HepG2 (cell line): ENCODE measurements at regions not wholly inside any gene's neighbourhood (a gene's known extent, or its start where the extent isn't known, plus 50 kb on each side); places are given as distances from the start of the nearest gene placed in this dataset.

Source experiments
- ATAC-seq: fragments of 200-7000 bp; cut with Tn5 transposase; 3 replicates; pipeline ENCODE4 v1.9.1; 2020; ENCODE audit warnings: mild to moderate bottlenecking, moderate library complexity
- BruUV-seq: library from RNA; stranded (reverse); fragments of 400-500 nt; replicated peaks from 2 replicates; lab custom pipeline; 2021; lab: Mats Ljungman, UMichigan
- CTCF ChIA-PET: fragments of 300-600 bp; formaldehyde crosslinking; extraction: SDS; loops from one replicate; lab custom pipeline; 2021; ENCODE audit warnings: low total read pairs, inconsistent platforms, low intra/inter-chr PET ratio; lab: Yijun Ruan, JAX
- POLR2A ChIA-PET: fragments of 350-600 bp; sonication (Branson Sonifier 250); formaldehyde crosslinking; loops from one replicate; lab custom pipeline; 2020; ENCODE audit warnings: antibody characterized with exemption, inconsistent platforms; lab: Yijun Ruan, JAX
- DNase-seq: peaks from one replicate; pipeline ENCODE4 v3.0.0-alpha.2; 2015; ENCODE audit warnings: low spot score
- FAIRE-seq: peaks from 3 replicates; lab custom pipeline; 2011; peaks lifted over from hg19 to GRCh38; lab: Jason Lieb, UNC
- H2AFZ ChIP-seq: one replicate; pipeline ENCODE4 v1.6.1; 2011; ENCODE audit warnings: low read length, inconsistent platforms
- H3K27ac ChIP-seq: fragments of 300-600 bp; 3 replicates; pipeline ENCODE4 v1.8.0; 2011; ENCODE audit warnings: mixed run types, mild to moderate bottlenecking, mixed read lengths, low read length, inconsistent platforms; ENCODE audit not compliant: insufficient read depth; ENCODE audit errors: extremely low read length
- H3K27me3 ChIP-seq, 2 experiments: fragments of 200-600 bp in 1 of 2; 2 replicates in 1 of 2; 3 replicates in 1 of 2; pipeline versions ENCODE4 v1.6.0 to v1.8.0; 2011; ENCODE audit warnings: low read length in 2 of 2, mild to moderate bottlenecking in 2 of 2, moderate library complexity in 2 of 2, inconsistent platforms in 1 of 2; ENCODE audit not compliant: insufficient read depth in 2 of 2, control insufficient read depth in 1 of 2
- H3K36me3 ChIP-seq, 2 experiments: fragments of 200-600 bp in 1 of 2; replicated peaks in 1 of 2; 2 replicates in 1 of 2; 3 replicates in 1 of 2; pipeline versions ENCODE4 v1.5.1 to v1.8.0; 2011; ENCODE audit warnings: low read length in 2 of 2, inconsistent platforms in 1 of 2; ENCODE audit not compliant: insufficient read depth in 2 of 2, control insufficient read depth in 1 of 2
- H3K4me1 ChIP-seq: 2 replicates; pipeline ENCODE4 v1.5.1; 2012; ENCODE audit warnings: low read length, inconsistent platforms; ENCODE audit not compliant: insufficient read depth
- H3K4me2 ChIP-seq: 2 replicates; pipeline ENCODE4 v1.6.0; 2011; ENCODE audit warnings: low read depth, low read length, inconsistent platforms
- H3K4me3 ChIP-seq, 3 experiments: fragments of 200-600 bp in 1 of 3; sonication (generic), shearing (Covaris generic) in 1 of 3; replicated peaks in 1 of 3; 2 replicates each; pipeline ENCODE4 v1.5.1; 2011 to 2016; ENCODE audit warnings: low read length in 3 of 3, inconsistent platforms in 2 of 3, low read depth in 2 of 3, mild to moderate bottlenecking in 2 of 3, control low read depth in 1 of 3, mixed read lengths in 1 of 3; ENCODE audit not compliant: insufficient read depth in 1 of 3
- H3K79me2 ChIP-seq: one replicate; pipeline ENCODE4 v1.6.1; 2011; ENCODE audit warnings: low read length, inconsistent platforms; ENCODE audit not compliant: insufficient read depth
- H3K9ac ChIP-seq: 2 replicates; pipeline ENCODE4 v1.6.0; 2011; ENCODE audit warnings: mild to moderate bottlenecking, low read depth, low read length, inconsistent platforms; ENCODE audit not compliant: insufficient read depth
- H3K9me3 ChIP-seq: 2 replicates; pipeline ENCODE4 v1.5.1; 2012; ENCODE audit warnings: mild to moderate bottlenecking, low read length
- H4K20me1 ChIP-seq: 2 replicates; pipeline ENCODE4 v1.6.0; 2011; ENCODE audit warnings: inconsistent platforms, mild to moderate bottlenecking, low read length, moderate library complexity; ENCODE audit not compliant: insufficient read depth
- BCL6 ChIP-seq: IDR thresholded peaks from 2 replicates; pipeline ENCODE4 v1.6.1; 2016; ENCODE audit warnings: missing genetic modification reagents, missing compliant biosample characterization
- CREM ChIP-seq, 2 experiments: sonication (generic) in 1 of 2; formaldehyde crosslinking in 1 of 2; IDR thresholded peaks; 2 replicates each; pipeline versions ENCODE4 v1.4.0 to v1.6.1; 2016 to 2020; ENCODE audit warnings: antibody characterized with exemption in 1 of 2, mild to moderate bottlenecking in 1 of 2, missing genetic modification reagents in 1 of 2
- GTF2F1 ChIP-seq: fragments of 150-350 bp; IDR thresholded peaks from 2 replicates; pipeline ENCODE4 v1.6.1; 2014; ENCODE audit warnings: low read length
- HIVEP1 ChIP-seq: sonication (generic); formaldehyde crosslinking; IDR thresholded peaks from 2 replicates; pipeline ENCODE4 v1.4.0; 2020; ENCODE audit warnings: mild to moderate bottlenecking, missing genetic modification reagents
- KDM5B ChIP-seq: sonication (generic); formaldehyde crosslinking; IDR thresholded peaks from 2 replicates; pipeline ENCODE4 v1.4.0; 2020; ENCODE audit warnings: missing genetic modification reagents, mild to moderate bottlenecking, borderline replicate concordance
- KLF6 ChIP-seq: IDR thresholded peaks from 2 replicates; pipeline ENCODE4 v1.8.0; 2016; ENCODE audit warnings: missing biosample characterization, missing genetic modification reagents
- MAF1 ChIP-seq: sonication (generic); formaldehyde crosslinking; IDR thresholded peaks from 2 replicates; pipeline ENCODE4 v1.5.0; 2020; ENCODE audit warnings: missing genetic modification reagents, borderline replicate concordance
- PHF5A ChIP-seq: IDR thresholded peaks from one replicate; pipeline ENCODE4 v1.6.1; 2018; ENCODE audit warnings: low read depth, missing genetic modification reagents; ENCODE audit not compliant: unreplicated experiment
- SMAD1 ChIP-seq: sonication (generic); formaldehyde crosslinking; IDR thresholded peaks from 2 replicates; pipeline ENCODE4 v1.4.0; 2020; ENCODE audit warnings: missing genetic modification reagents, low read depth, mild to moderate bottlenecking, borderline replicate concordance
- SNAPC2 ChIP-seq: sonication (generic); formaldehyde crosslinking; IDR thresholded peaks from 2 replicates; pipeline ENCODE4 v1.8.1; 2022; ENCODE audit warnings: mild to moderate bottlenecking, missing genetic modification reagents
- STAT5B ChIP-seq: sonication (generic); formaldehyde crosslinking; IDR thresholded peaks from 2 replicates; pipeline ENCODE4 v1.4.0; 2020; ENCODE audit warnings: missing genetic modification reagents
- ZBTB26 ChIP-seq: IDR thresholded peaks from 2 replicates; pipeline ENCODE4 v1.6.1; 2016; ENCODE audit warnings: missing compliant biosample characterization, missing genetic modification reagents, borderline replicate concordance
- ZMYM4 ChIP-seq: sonication (generic); formaldehyde crosslinking; IDR thresholded peaks from 2 replicates; pipeline ENCODE4 v1.8.1; 2023; ENCODE audit warnings: mild to moderate bottlenecking, missing genetic modification reagents
- ZNF10 ChIP-seq: sonication (generic); formaldehyde crosslinking; IDR thresholded peaks from 2 replicates; pipeline ENCODE4 v1.4.0; 2020; ENCODE audit warnings: mild to moderate bottlenecking, low read depth, missing genetic modification reagents, borderline replicate concordance
- ZNF335 ChIP-seq: sonication (generic); formaldehyde crosslinking; IDR thresholded peaks from 2 replicates; pipeline ENCODE4 v1.4.0; 2020; ENCODE audit warnings: missing genetic modification reagents
- ZNF468 ChIP-seq: sonication (generic); formaldehyde crosslinking; IDR thresholded peaks from 2 replicates; pipeline ENCODE4 v1.8.0; 2022; ENCODE audit warnings: mild to moderate bottlenecking, moderate library complexity, missing genetic modification reagents
- WGBS: methylation state at CpG from one replicate; pipeline ENCODE4 v1.1.6; 2017; ENCODE audit warnings: low lambda C conversion rate; 5-methylcytosine and 5-hydroxymethylcytosine counted together
- in situ Hi-C: cut with HindIII; loops from 2 replicates; pipeline ENCODE4 v1.10.0; 2017; ENCODE audit warnings: low pct_unique_long_range_greater_than_20kb; ENCODE audit not compliant: extremely low pct_ligation_motif_present
- intact Hi-C: fragments of 100-400 bp; cut with micrococcal nuclease; formaldehyde crosslinking; loops from one replicate; pipeline ENCODE4 v1.10.0; 2022; ENCODE audit not compliant: unreplicated experiment
- TF ChIP-seq, protein P1 (sequence below): IDR thresholded peaks from 2 replicates; pipeline ENCODE4 v1.6.1; 2016; ENCODE audit warnings: low read depth, borderline replicate concordance

GRCh38 chr3:25156626-25157025 lies 271.4 kb upstream of the RARB start:
- no peak for ATAC-seq
- intact Hi-C loops: no loop called here
- H2AFZ ChIP-seq: no peak overlapping the region
- TF ChIP-seq KDM5B (CRISPR knock-in tag) (no peak), ZMYM4 (CRISPR knock-in tag) (no peak), STAT5B (CRISPR knock-in tag) (no peak), PHF5A (CRISPR knock-in tag) (no peak), HIVEP1 (no peak), BCL6 (CRISPR knock-in tag) (no peak)
- TF ChIP-seq, all 625 proteins: peak for 0
- H3K27ac ChIP-seq: no peak overlapping the region
- H3K4me3 ChIP-seq: no peak overlapping the region
- WGBS: 16% methylated on average over 5 of the region's 5 CpGs
- FAIRE-seq: no peak
- no peaks in the 10 kb centered on the region for H3K9me3 ChIP-seq
- H4K20me1 ChIP-seq: no peaks in the 10 kb centered on the region
- H3K9ac ChIP-seq: no peak overlapping the region
- no peak for DNase-seq
- BruUV-seq: no TSS peak
- H3K4me2 ChIP-seq: no peak overlapping the region
- no peaks in the 10 kb centered on the region for H3K36me3 ChIP-seq
- CTCF ChIA-PET: no interaction called here
- in situ Hi-C loops: no loop called here
- H3K4me1 ChIP-seq: no peaks in the 10 kb centered on the region
- H3K79me2 ChIP-seq: no peaks in the 10 kb centered on the region
- POLR2A ChIA-PET: no interaction called here
- no peaks in the 10 kb centered on the region for H3K27me3 ChIP-seq

DNA sequence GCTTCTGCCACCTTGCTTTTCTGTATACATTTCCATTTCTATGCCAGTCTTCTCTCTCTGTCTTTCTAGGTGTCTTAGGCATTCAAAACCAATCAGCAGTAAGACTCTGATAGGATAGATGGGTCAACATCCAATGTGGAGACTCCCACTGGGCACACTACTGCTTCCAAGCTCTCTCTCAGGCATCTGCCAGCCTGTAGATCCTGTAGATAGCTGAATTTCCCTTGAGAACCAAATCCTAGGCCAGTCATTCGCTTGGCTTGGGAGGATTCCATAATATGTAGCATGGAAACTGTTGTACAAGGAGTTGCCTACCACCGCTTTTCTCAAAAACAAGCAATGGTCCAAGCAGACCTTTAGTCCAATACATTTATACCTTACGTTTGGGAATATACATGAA lies 262.8 kb upstream of the RARB start:
- intact Hi-C loops: no loop called here

More for the DNA sequence above, 262.8 kb upstream of the RARB start:
- Histone ChIP-seq H3K9me3 (peaks cover 26% of the 10 kb centered on the region; the same call in 1 of the 2 replicates), H3K36me3 (no peaks in the 10 kb centered on the region), H3K79me2 (no peaks in the 10 kb centered on the region), H2AFZ (no peak overlapping the region), H3K4me1 (no peaks in the 10 kb centered on the region), H3K9ac (no peak overlapping the region), H3K4me2 (no peak overlapping the region), H3K27me3 (no peaks in the 10 kb centered on the region), H3K27ac (no peak overlapping the region), H4K20me1 (no peaks in the 10 kb centered on the region), H3K4me3 (no peak overlapping the region)
- ChIA-PET POLR2A (no interaction called here), CTCF (no interaction called here)
- DNase-seq (no peak), ATAC-seq (no peak), FAIRE-seq (no peak)
- BruUV-seq: no TSS peak
- in situ Hi-C loops: no loop called here
- no peak for TF ChIP-seq SNAPC2 (CRISPR knock-in tag)
- no peak for TF ChIP-seq CREM (IDR thresholded peaks at IDR 0.05)
- TF ChIP-seq CREM (CRISPR knock-in tag; IDR thresholded peaks at IDR 0.05): no peak
- TF ChIP-seq ZNF468 (CRISPR knock-in tag): no peak
- TF ChIP-seq, protein P1, sequence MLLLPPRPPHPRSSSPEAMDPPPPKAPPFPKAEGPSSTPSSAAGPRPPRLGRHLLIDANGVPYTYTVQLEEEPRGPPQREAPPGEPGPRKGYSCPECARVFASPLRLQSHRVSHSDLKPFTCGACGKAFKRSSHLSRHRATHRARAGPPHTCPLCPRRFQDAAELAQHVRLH (CRISPR knock-in tag): no peak
- no peak for TF ChIP-seq SMAD1 (CRISPR knock-in tag)
- TF ChIP-seq KLF6 (CRISPR knock-in tag): no peak
- no peak for TF ChIP-seq MAF1 (CRISPR knock-in tag)
- no peak for TF ChIP-seq GTF2F1
- TF ChIP-seq ZBTB26 (CRISPR knock-in tag): no peak
- TF ChIP-seq ZNF335 (CRISPR knock-in tag): no peak
- no peak for TF ChIP-seq ZNF10
- 3% methylated on average over 3 of the region's 3 CpGs for WGBS
